GM06990 (cell line): ENCODE measurements at regions not wholly inside any gene's neighbourhood (a gene's known extent, or its start where the extent isn't known, plus 50 kb on each side); places are given as distances from the start of the nearest gene placed in this dataset.

Source experiments
- DNase-seq: peaks from one replicate; pipeline ENCODE4 v3.0.0-alpha.2; 2011; ENCODE audit not compliant: insufficient read length; ENCODE audit errors: extremely low read depth
- H3K27me3 ChIP-seq: replicated peaks from 2 replicates; pipeline ENCODE4 v1.6.0; 2011; ENCODE audit warnings: low read length; ENCODE audit not compliant: control insufficient read depth, insufficient read depth
- H3K36me3 ChIP-seq: 2 replicates; pipeline ENCODE4 v1.5.1; 2011; ENCODE audit warnings: low read length; ENCODE audit not compliant: control insufficient read depth, insufficient read depth
- H3K4me3 ChIP-seq: replicated peaks from 2 replicates; pipeline ENCODE4 v1.5.1; 2011; ENCODE audit warnings: low read depth, mild to moderate bottlenecking, control low read depth, low read length
- CTCF ChIP-seq: IDR thresholded peaks from 2 replicates; pipeline ENCODE4 v1.5.1; 2011; ENCODE audit warnings: low read length, control low read depth, mild to moderate bottlenecking, inconsistent platforms; ENCODE audit not compliant: insufficient read depth, poor library complexity, severe bottlenecking

- H3K4me3 ChIP-seq: no peak overlapping the region
- H3K36me3 ChIP-seq: no peaks in the 10 kb centered on the region
- H3K27me3 ChIP-seq: peaks cover 3% of the 10 kb centered on the region
- no peak for TF ChIP-seq CTCF
- no peak for DNase-seq
Observed at GRCh38 chr5:172505845-172506244, 51.5 kb upstream of the SH3PXD2B start.

- no peak for DNase-seq
Observed at GRCh38 chr5:172505403-172505759, 51.1 kb upstream of the SH3PXD2B start.

DNA sequence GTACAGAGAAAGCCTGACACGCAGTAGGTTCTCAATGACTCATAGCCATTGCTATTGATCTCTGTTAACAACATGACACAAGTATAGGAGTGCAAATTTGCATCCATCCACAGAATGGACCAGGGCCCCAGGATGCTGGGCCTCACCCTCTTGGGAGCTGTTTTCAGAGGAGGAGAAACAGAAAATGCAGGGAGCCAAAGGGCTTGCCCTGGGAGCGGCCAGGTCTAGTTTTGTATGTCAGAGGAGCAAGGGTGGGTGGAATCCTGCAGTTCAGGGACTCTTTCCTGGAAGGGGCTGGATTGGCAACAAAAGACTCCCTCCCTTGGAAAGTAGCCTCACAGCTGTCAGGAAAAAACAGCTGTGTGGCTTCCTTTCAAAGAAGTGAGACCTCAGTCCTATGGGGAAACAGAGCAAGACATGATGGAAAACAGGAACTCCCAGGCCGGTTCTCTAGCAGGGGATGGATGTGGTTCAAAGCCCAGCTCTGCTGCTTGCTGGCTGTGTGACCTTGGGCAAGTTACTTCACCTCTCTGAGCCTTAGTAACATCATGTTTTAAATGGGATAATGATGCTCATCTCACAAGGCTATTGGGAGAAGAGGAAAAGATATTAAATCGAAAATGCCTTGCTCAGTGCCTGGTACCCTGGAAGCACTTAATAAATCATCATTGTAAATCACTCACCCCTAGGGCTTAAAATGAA is 50.5 kb upstream of the SH3PXD2B start:
- no peak for DNase-seq
- no peak for TF ChIP-seq CTCF
- H3K27me3 ChIP-seq: peaks cover 3% of the 10 kb centered on the region
- no peaks in the 10 kb centered on the region for H3K36me3 ChIP-seq
- H3K4me3 ChIP-seq: no peak overlapping the region

More at GRCh38 chr5:172505403-172505759, 51.1 kb upstream of the SH3PXD2B start:
- Histone ChIP-seq H3K4me3 (no peak overlapping the region), H3K27me3 (peaks cover 3% of the 10 kb centered on the region), H3K36me3 (no peaks in the 10 kb centered on the region)
- TF ChIP-seq CTCF: no peak

DNA sequence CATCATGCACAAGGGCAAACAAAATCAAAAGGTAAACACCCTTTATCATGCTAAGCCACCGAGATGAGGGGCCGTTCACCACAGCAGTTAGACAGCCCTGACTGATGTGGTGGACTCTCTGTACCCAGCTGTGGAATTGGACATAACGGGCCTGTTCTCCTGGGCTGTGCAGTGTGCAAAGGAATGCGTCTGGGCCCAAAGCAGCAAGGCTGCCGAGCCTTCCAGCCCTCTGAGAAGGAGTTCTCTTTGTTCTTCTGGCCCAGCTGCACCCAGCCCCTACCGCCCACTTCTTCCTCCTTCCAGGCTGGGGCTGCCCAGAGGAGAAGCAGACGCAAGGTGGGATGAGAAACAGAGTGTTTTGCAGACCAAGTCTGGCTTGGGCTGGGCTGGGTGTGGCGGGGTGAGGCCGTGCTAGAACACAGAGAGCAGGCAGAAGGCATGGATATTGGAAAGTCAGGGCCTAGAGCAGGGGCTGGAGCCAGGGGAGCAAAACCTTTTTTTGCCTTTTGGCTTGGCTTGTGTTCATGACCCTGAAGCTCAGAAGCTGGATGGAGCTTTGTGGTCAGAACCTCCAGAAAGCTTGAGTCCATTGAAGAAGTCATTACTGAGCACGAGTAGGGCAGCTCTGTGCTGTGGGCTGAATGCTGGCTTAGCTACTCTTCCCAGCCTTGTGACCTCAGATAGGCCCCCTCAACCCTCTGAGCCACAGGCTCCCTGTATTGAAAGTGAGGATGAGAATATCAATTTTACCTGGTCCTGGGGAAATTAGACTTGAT is 49.8 kb upstream of the SH3PXD2B start:
- H3K4me3 ChIP-seq: no peak overlapping the region
- no peaks in the 10 kb centered on the region for H3K36me3 ChIP-seq
- DNase-seq: no peak
- no peak for TF ChIP-seq CTCF
- peaks cover 1% of the 10 kb centered on the region for H3K27me3 ChIP-seq
